Adrenal gland (tissue), 5 donors: ENCODE measurements at regions not wholly inside any gene's neighbourhood (a gene's known extent, or its start where the extent isn't known, plus 50 kb on each side); places are given as distances from the start of the nearest gene placed in this dataset.

ENCODE experiments used
- POLR2A ChIP-seq, 2 donors: fragments of 450-650 bp; IDR thresholded peaks; one replicate each; pipeline ENCODE4 v1.6.1; 2017; ENCODE audit warnings: antibody characterized with exemption in 2 of 2, mild to moderate bottlenecking in 2 of 2, moderate library complexity in 1 of 2
- TF ChIP-seq, protein P1 (sequence below), 6 experiments: fragments of 450-650 bp in 4 of 6; fragments of 200-600 bp in 2 of 6; sonication (generic) in 1 of 6; IDR thresholded peaks; 1 replicate in 5 of 6; 2 replicates in 1 of 6; pipeline versions ENCODE4 v1.5.1 to v1.8.0; 2016 to 2021; ENCODE audit warnings: antibody characterized with exemption in 6 of 6, mild to moderate bottlenecking in 2 of 6, moderate library complexity in 1 of 6
- donor health status: DM: no; HTN: no; CAD: no.

DNA sequence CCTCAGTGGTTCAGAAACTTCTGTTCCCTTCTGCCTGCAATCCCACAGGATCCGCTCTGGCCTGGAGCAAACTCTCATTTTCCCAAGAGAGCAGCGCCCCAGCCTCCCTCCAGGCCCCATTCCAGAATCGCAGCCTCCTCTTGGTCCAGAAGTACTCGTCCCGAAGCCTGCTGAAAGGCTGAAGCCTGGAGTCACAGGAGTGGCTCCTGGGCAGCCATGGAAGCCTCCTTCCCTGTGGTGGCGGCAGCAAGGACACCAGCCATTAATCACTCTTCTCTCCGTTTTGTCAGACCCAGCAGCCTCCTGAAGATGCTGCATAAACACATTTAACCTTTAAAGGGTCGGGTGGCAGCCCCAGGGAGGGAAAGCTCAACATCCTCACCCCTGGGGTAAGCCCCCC, 66.9 kb upstream of the TNRC6C start:
- TF ChIP-seq, protein P1, sequence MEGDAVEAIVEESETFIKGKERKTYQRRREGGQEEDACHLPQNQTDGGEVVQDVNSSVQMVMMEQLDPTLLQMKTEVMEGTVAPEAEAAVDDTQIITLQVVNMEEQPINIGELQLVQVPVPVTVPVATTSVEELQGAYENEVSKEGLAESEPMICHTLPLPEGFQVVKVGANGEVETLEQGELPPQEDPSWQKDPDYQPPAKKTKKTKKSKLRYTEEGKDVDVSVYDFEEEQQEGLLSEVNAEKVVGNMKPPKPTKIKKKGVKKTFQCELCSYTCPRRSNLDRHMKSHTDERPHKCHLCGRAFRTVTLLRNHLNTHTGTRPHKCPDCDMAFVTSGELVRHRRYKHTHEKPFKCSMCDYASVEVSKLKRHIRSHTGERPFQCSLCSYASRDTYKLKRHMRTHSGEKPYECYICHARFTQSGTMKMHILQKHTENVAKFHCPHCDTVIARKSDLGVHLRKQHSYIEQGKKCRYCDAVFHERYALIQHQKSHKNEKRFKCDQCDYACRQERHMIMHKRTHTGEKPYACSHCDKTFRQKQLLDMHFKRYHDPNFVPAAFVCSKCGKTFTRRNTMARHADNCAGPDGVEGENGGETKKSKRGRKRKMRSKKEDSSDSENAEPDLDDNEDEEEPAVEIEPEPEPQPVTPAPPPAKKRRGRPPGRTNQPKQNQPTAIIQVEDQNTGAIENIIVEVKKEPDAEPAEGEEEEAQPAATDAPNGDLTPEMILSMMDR (IDR thresholded peaks at IDR 0.05), result no peak
- TF ChIP-seq POLR2A (IDR thresholded peaks at IDR 0.05), result no peak
